ENCODE measurements at regions not wholly inside any gene's neighbourhood (a gene's known extent, or its start where the extent isn't known, plus 50 kb on each side); places are given as distances from the start of the nearest gene placed in this dataset.

DNA sequence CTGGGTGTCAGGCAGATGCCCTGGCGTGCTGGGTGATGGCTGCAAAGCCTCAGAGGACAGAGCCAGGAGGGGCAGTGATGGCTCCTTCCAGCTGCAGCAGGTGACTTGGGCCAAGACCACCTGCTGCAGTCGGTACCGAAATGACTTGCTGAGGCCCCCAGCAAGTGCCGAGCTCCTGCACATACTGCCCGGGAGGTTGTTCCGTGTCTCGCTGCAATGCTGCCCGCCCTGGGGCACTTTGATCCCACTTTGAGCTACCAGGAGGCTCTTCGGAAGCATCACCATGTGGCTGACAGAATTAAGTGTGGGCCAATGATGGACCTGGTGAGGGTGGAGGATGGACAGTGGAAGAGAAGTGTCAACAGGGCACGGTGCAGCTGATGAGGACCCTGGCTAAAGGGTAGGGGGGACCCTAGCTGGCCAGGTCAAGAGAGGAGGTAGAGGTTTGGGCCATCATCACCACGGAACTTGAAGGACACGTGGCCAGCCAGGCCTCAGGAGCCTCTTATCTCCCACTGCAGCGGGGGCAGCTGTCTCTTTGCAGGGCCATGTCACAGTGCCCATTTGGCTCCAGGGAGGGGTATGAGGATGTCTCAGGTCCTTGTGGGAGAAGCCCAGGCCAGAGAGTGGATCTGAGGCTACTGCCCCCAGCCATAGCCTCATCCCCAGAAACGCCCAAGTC is 51.1 kb upstream of the NANOS1 start:
- no peak overlapping the region for H3K27ac Mint-ChIP-seq
- peaks cover 2% of the 10 kb centered on the region for H3K9me3 Mint-ChIP-seq
- H3K36me3 Mint-ChIP-seq = no peaks in the 10 kb centered on the region
- H3K4me1 Mint-ChIP-seq = no peaks in the 10 kb centered on the region
- no peak for DNase-seq
- no peak overlapping the region for H3K4me3 Mint-ChIP-seq
- H3K27me3 Mint-ChIP-seq = peaks cover 12% of the 10 kb centered on the region

- Mint-ChIP-seq H3K27ac (no peak overlapping the region), H3K36me3 (no peaks in the 10 kb centered on the region), H3K4me3 (no peak overlapping the region), H3K4me1 (no peaks in the 10 kb centered on the region), H3K27me3 (peaks cover 12% of the 10 kb centered on the region), H3K9me3 (no peaks in the 10 kb centered on the region)
- no peak for DNase-seq
These were observed 50.5 kb upstream of the NANOS1 start for GRCh38 chr10:118978998-118979350.

DNA sequence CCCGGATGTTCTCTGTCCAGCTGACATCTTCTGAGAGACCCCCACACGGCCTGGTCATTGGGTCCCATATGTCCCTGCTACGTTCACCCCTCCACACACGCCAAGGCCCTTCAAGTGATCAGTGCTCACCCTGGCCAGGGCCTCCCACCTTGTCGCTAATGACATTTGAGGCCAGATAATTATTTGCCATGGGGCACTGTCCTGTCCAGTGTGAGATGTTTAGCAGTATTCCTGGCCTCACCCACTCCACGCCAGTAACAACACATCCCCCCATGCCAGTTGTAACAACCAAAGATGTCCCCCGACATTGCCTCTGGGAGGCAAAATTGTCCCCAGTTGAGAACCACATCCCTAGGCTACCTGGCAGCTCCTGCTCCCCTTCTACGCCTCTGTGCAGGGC is 49.9 kb upstream of the NANOS1 start:
- no peak overlapping the region for H3K27ac Mint-ChIP-seq
- DNase-seq = no peak
- H3K9me3 Mint-ChIP-seq = peaks cover 6% of the 10 kb centered on the region
- H3K27me3 Mint-ChIP-seq = peaks cover 12% of the 10 kb centered on the region
- no peak overlapping the region for H3K4me3 Mint-ChIP-seq
- H3K36me3 Mint-ChIP-seq = peaks cover 4% of the 10 kb centered on the region
- H3K4me1 Mint-ChIP-seq = no peaks in the 10 kb centered on the region
